ENCODE measurements at regions not wholly inside any gene's neighbourhood (a gene's known extent, or its start where the extent isn't known, plus 50 kb on each side); places are given as distances from the start of the nearest gene placed in this dataset.
"Not testable (repeated sequence)": the region's sequence is repeated elsewhere in the genome, so short reads cannot be mapped to it uniquely, and the experiment has no call there.

- no peak for DNase-seq (ENCODE audit: low spot score)
- intact Hi-C loops (cut with DNase I) = no loop called here
Observed at GRCh38 chr18:64713284-64713683, 564.4 kb upstream of the LINC00305 start.

DNA sequence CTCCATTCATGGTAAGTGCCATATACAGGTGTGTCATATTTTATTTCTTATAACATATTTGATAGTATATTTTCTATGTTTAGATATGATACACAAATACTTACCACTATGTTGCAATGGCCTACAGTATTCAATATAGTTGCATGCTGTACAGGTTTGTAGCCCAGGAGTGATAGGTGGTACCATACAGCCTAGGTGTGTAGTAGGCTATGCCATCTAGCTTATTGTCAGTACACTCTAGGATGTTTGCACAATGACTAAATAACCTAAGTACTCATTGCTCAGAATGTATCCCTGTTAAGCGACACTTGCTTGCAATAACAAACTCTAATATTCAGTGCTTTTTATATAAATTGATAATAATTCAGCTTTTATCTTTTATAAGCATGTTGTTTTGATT, 563.1 kb upstream of the LINC00305 start:
- ATAC-seq = no peak
- intact Hi-C loops (cut with DNase I) = no loop called here
- DNase-seq (ENCODE audit: low spot score) = no peak

More at GRCh38 chr18:64713284-64713683, 564.4 kb upstream of the LINC00305 start:
- ATAC-seq = peak; percentile 36

- no peak for DNase-seq (ENCODE audit: low spot score)
- intact Hi-C loops (cut with DNase I) = no loop called here
- ATAC-seq = no peak
Observed at GRCh38 chr18:64710105-64710861, 561.4 kb upstream of the LINC00305 start.

GRCh38 chr18:64707052-64707451, 558.2 kb upstream of the LINC00305 start:
- ATAC-seq (peak; percentile 49), DNase-seq (ENCODE audit: low spot score) (no peak)
- intact Hi-C loops (cut with DNase I) = no loop called here

- ATAC-seq (no peak), DNase-seq (ENCODE audit: low spot score) (no peak)
- intact Hi-C loops (cut with DNase I) = no loop called here
Observed at GRCh38 chr18:64699081-64699480, 550.2 kb upstream of the LINC00305 start.

DNA sequence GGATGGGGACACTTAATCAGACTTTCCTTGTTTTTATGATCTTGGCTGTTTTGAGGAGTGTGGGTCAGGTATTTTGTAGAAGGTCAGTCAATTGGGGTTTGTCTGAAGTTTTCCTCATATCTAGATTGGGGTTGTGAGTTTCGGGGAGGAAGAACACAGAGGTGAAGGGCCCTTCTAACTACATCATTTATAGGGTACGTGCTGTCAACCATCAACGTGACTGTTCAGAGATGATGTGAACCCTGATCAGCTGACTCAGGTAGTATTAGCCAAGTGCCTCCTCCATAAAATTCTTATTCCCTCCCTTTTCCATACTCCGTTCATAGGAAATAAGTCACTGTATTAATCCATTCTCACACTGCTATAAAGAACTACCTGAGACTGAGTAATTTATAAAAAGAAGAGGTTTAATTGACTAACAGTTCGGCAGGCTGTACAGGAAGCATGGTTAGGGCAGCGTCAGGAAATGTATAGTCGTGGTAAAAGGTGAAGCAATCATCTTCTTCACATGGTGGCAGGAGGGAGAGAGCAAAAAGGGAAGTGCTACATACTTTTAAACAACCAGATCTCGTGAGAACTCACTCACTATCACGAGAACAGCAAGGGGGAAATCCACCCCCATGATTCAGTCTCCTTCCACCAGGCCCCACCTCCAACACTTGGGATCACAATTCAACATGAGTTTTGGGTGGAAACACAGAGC, 547.1 kb upstream of the LINC00305 start:
- no peak for ATAC-seq
- intact Hi-C loops (cut with DNase I) = no loop called here
- no peak for DNase-seq (ENCODE audit: low spot score)

- no peak for DNase-seq (ENCODE audit: low spot score)
- ATAC-seq = no peak
- intact Hi-C loops (cut with DNase I) = no loop called here
Observed at GRCh38 chr18:64693766-64694165, 544.9 kb upstream of the LINC00305 start.

DNA sequence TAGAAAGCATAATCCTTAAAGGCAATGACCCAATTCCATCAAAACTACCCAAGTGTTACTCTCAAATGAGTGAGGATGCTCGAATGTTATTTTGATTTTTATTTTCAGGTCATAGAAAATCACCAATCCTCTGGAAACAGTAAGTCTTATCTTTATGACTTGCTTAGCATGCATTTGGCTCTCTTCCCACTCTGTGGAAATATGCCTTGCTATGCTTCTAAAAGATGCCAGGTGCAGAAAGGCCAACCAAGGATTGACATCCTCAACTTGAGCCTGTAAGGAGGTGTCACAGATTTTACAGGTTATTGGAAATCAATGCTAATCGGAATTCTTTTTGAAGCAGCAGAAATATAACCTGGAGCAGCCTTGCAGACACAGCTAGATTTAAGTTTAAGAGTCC, 543.9 kb upstream of the LINC00305 start:
- intact Hi-C loops (cut with DNase I) = no loop called here
- DNase-seq (ENCODE audit: low spot score) (no peak), ATAC-seq (no peak)

DNA sequence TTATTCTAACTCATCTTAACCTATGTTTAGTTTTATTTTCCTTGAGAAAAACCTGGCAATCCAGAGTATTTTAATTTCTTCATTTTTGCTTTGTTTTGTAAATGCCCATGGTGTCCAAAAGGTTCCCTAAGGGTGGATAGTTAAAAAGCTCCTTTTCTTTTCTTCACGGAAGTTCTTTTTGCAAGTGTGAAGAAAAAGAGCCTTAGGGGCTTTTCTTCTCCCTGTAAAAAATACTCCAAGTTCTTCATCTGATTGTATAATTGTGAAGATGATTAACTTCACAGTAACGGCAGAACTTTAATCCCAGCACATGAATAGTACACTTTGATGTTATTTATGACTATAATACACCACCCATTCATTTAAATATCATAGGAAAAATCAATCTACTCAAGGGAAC, 530.2 kb upstream of the LINC00305 start:
- intact Hi-C loops (cut with DNase I) = no loop called here

DNA sequence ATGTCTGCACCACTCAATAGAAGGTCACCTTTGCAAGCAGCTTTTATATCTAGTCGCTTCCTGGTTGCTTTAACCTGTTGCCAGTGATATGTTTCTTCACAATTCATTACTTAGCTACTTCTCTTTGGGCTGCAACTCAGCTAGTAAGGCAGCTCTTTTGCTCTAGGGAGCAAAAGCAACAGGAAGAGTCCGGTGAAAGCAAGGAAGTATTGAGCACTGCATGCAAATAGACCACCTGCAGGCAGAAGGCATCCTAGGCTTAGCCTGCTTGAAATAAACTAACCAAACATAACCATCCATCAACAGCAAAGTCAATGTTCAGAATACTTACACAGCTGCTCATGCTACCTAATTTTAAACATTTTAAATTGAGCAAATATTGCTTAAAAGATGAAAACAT, 529.2 kb upstream of the LINC00305 start:
- DNase-seq (ENCODE audit: low spot score) = no peak
- intact Hi-C loops (cut with DNase I) = no loop called here
- ATAC-seq = no peak

More for the DNA sequence above, 530.2 kb upstream of the LINC00305 start:
- DNase-seq (ENCODE audit: low spot score) (no peak), ATAC-seq (no peak)

GRCh38 chr18:64674694-64675093, 525.8 kb upstream of the LINC00305 start:
- intact Hi-C loops (cut with DNase I) = no loop called here
- DNase-seq (ENCODE audit: low spot score) (no peak), ATAC-seq (no peak)

- intact Hi-C loops (cut with DNase I); ATAC-seq; DNase-seq (ENCODE audit: low spot score): not testable (repeated sequence)
Observed at GRCh38 chr18:64671293-64671692, 522.4 kb upstream of the LINC00305 start.

DNA sequence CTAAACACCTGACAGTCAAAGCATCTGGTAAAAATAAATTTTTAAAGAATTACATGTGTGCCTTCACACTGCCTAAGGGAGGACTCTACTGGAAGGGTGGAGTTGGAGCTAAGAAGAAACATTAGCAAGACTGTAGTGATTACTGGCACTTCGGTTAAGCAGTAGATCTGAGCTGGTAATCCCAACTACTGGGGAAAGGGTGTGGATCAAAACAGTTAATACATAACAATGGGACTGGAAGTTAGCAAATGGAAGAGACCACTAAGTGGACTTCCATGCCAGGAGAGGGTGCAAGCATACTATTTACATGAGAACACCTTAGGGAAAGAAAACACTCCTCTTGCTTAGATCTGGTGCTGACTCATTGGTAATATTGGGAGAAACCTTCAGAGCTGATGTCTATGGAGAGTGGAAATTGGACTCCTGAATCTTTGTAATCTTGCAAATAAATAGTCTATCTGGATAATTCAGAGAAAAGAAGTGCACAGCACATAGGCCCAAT, 519.6 kb upstream of the LINC00305 start:
- ATAC-seq = no peak

DNA sequence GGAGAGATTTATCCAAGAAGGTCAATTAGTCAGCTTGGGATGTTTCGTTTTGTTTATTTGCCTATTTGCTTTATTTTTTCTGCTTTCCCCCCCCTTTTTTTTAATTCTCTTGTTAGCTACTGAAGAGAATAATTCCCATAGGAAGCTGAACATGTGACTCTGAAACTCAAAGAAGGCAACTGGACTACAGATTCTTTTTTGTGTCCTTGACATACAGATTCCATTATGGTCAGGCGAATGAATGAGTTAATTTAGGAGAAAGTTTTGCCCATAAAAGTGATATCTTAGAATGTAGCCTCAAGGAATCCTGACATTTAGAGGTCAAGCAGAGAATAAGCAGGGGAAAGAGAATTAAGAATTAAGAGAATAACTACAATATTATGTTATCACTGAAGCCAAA, 514.2 kb upstream of the LINC00305 start:
- ATAC-seq = no peak
- intact Hi-C loops (cut with DNase I) = no loop called here
- no peak for DNase-seq (ENCODE audit: low spot score)

More for the DNA sequence above, 519.6 kb upstream of the LINC00305 start:
- no peak for DNase-seq (ENCODE audit: low spot score)
- intact Hi-C loops (cut with DNase I) = loop anchor here (5.0 kb wide), 1 partner anchor 1009 kb away; no protein-coding TSS in a partner anchor

GRCh38 chr18:64659196-64659595, 510.3 kb upstream of the LINC00305 start:
- intact Hi-C loops (cut with DNase I) = no loop called here
- DNase-seq (ENCODE audit: low spot score) (no peak), ATAC-seq (no peak)

- intact Hi-C loops (cut with DNase I) = no loop called here
- no peak for ATAC-seq
- no peak for DNase-seq (ENCODE audit: low spot score)
Observed at GRCh38 chr18:64653068-64653467, 504.2 kb upstream of the LINC00305 start.

GRCh38 chr18:64650068-64650467, 501.2 kb upstream of the LINC00305 start:
- ATAC-seq (no peak), DNase-seq (ENCODE audit: low spot score) (no peak)
- intact Hi-C loops (cut with DNase I) = no loop called here

GRCh38 chr18:64645753-64646152, 496.9 kb upstream of the LINC00305 start:
- DNase-seq (ENCODE audit: low spot score) (no peak), ATAC-seq (no peak)
- intact Hi-C loops (cut with DNase I) = no loop called here

GRCh38 chr18:64639536-64639935, 490.6 kb upstream of the LINC00305 start:
- intact Hi-C loops (cut with DNase I) = no loop called here
- no peak for ATAC-seq
- no peak for DNase-seq (ENCODE audit: low spot score)

GRCh38 chr18:64620971-64621560, 472.2 kb upstream of the LINC00305 start:
- ATAC-seq = no peak
- intact Hi-C loops (cut with DNase I) = no loop called here

More at GRCh38 chr18:64620971-64621560, 472.2 kb upstream of the LINC00305 start:
- DNase-seq (ENCODE audit: low spot score) = no peak
